WTC11 (cell line): ENCODE measurements at regions not wholly inside any gene's neighbourhood (a gene's known extent, or its start where the extent isn't known, plus 50 kb on each side); places are given as distances from the start of the nearest gene placed in this dataset.

Experiments
- ATAC-seq: fragments of 200-7000 bp; cut with Tn5 transposase; 2 replicates; pipeline ENCODE4 v1.10.0; 2021; ENCODE audit warnings: mild to moderate bottlenecking, moderate library complexity
- CTCF ChIA-PET: fragments of 300-600 bp; sonication (Branson Sonifier 250); formaldehyde crosslinking; loops from one replicate; lab custom pipeline; 2021; ENCODE audit warnings: antibody characterized with exemption; lab: Charles Lee
- POLR2A ChIA-PET: fragments of 350-600 bp; sonication (Branson Sonifier 250); formaldehyde crosslinking; loops from one replicate; lab custom pipeline; 2021; ENCODE audit warnings: antibody characterized with exemption; lab: Charles Lee
- DNase-seq: peaks from one replicate; pipeline ENCODE4 v3.0.0; 2021; ENCODE audit warnings: low spot score
- H3K27ac Mint-ChIP-seq: 2 replicates; pipeline ENCODE4 v1.8.0; 2021; ENCODE audit warnings: mixed read lengths
- H3K27me3 Mint-ChIP-seq: 2 replicates; pipeline ENCODE4 v1.8.0; 2021; ENCODE audit warnings: low read depth, mild to moderate bottlenecking, moderate library complexity, mixed read lengths
- H3K36me3 Mint-ChIP-seq: 2 replicates; pipeline ENCODE4 v1.8.0; 2021; ENCODE audit warnings: mixed read lengths
- H3K4me1 Mint-ChIP-seq: 2 replicates; pipeline ENCODE4 v1.8.0; 2022; ENCODE audit warnings: mixed read lengths
- H3K4me3 Mint-ChIP-seq: 2 replicates; pipeline ENCODE4 v1.8.0; 2021; ENCODE audit warnings: mild to moderate bottlenecking, moderate library complexity, mixed read lengths
- H3K9me3 Mint-ChIP-seq: 2 replicates; pipeline ENCODE4 v1.8.0; 2021; ENCODE audit warnings: mixed read lengths
- ATF1 ChIP-seq: sonication (generic); formaldehyde crosslinking; IDR thresholded peaks from 2 replicates; pipeline ENCODE4 v1.8.1; 2023; ENCODE audit warnings: mild to moderate bottlenecking, moderate library complexity, missing genetic modification reagents
- CBFB ChIP-seq: sonication (generic); formaldehyde crosslinking; IDR thresholded peaks from 2 replicates; pipeline ENCODE4 v1.8.1; 2022; ENCODE audit warnings: mild to moderate bottlenecking, low read depth, missing genetic modification reagents
- FOXK1 ChIP-seq: sonication (generic); formaldehyde crosslinking; IDR thresholded peaks from 2 replicates; pipeline ENCODE4 v1.8.0; 2022; ENCODE audit warnings: mild to moderate bottlenecking, moderate library complexity, missing genetic modification reagents
- GRHL2 ChIP-seq: fragments of 250-450 bp; sonication (Bioruptor Pico); IDR thresholded peaks from 2 replicates; pipeline ENCODE4 v1.8.0; 2022; ENCODE audit warnings: mild to moderate bottlenecking, moderate library complexity; ENCODE audit not compliant: insufficient replicate concordance, severe bottlenecking
- NFATC4 ChIP-seq: fragments of 250-450 bp; sonication (Bioruptor Pico); IDR thresholded peaks from 2 replicates; pipeline ENCODE4 v1.9.0; 2021; ENCODE audit warnings: mild to moderate bottlenecking
- NR3C1 ChIP-seq: sonication (generic); formaldehyde crosslinking; conservative IDR thresholded peaks from 2 replicates; pipeline ENCODE4 v1.8.1; 2023; ENCODE audit warnings: low read depth, mild to moderate bottlenecking, missing genetic modification reagents
- PRRX2 ChIP-seq: fragments of 250-450 bp; sonication (Bioruptor Pico); IDR thresholded peaks from 2 replicates; pipeline ENCODE4 v1.8.0; 2021; ENCODE audit warnings: mild to moderate bottlenecking
- RORB ChIP-seq: fragments of 250-450 bp; sonication (Bioruptor Pico); IDR thresholded peaks from 2 replicates; pipeline ENCODE4 v1.9.0; 2021; ENCODE audit warnings: mild to moderate bottlenecking
- TCF7 ChIP-seq: sonication (generic); formaldehyde crosslinking; IDR thresholded peaks from 2 replicates; pipeline ENCODE4 v1.8.0; 2022; ENCODE audit warnings: mild to moderate bottlenecking, low read depth, missing genetic modification reagents, moderate library complexity
- TEAD4 ChIP-seq: sonication (generic); formaldehyde crosslinking; IDR thresholded peaks from 2 replicates; pipeline ENCODE4 v1.8.0; 2022; ENCODE audit warnings: mild to moderate bottlenecking, missing genetic modification reagents
- TP53 ChIP-seq: sonication (generic); formaldehyde crosslinking; IDR thresholded peaks from 2 replicates; pipeline ENCODE4 v1.8.1; 2023; ENCODE audit warnings: mild to moderate bottlenecking, missing genetic modification reagents
- ZNF219 ChIP-seq: sonication (generic); formaldehyde crosslinking; IDR thresholded peaks from 2 replicates; pipeline ENCODE4 v1.8.0; 2023; ENCODE audit warnings: missing genetic modification reagents, mild to moderate bottlenecking, borderline replicate concordance
- ZNF263 ChIP-seq: sonication (generic); formaldehyde crosslinking; IDR thresholded peaks from 2 replicates; pipeline ENCODE4 v1.8.1; 2022; ENCODE audit warnings: low read depth, mild to moderate bottlenecking, moderate library complexity, missing genetic modification reagents
- ZNF396 ChIP-seq: fragments of 250-450 bp; sonication (Bioruptor Pico); IDR thresholded peaks from 2 replicates; pipeline ENCODE4 v1.8.0; 2021; ENCODE audit warnings: mild to moderate bottlenecking, moderate library complexity, borderline replicate concordance
- ZNF416 ChIP-seq: fragments of 250-450 bp; sonication (Bioruptor Pico); IDR thresholded peaks from 2 replicates; pipeline ENCODE4 v1.9.0; 2021; ENCODE audit warnings: mild to moderate bottlenecking, inconsistent platforms
- TF ChIP-seq, protein P1 (sequence below): fragments of 250-450 bp; sonication (Bioruptor Pico); IDR thresholded peaks from 2 replicates; pipeline ENCODE4 v1.9.0; 2021; ENCODE audit warnings: mild to moderate bottlenecking, borderline replicate concordance
- TF ChIP-seq, protein P2 (sequence below): fragments of 250-450 bp; sonication (Bioruptor Pico); IDR thresholded peaks from 2 replicates; pipeline ENCODE4 v1.9.0; 2021; ENCODE audit warnings: mild to moderate bottlenecking
- TF ChIP-seq, protein P3 (sequence below): sonication (generic); formaldehyde crosslinking; IDR thresholded peaks from 2 replicates; pipeline ENCODE4 v1.8.1; 2023; ENCODE audit warnings: mild to moderate bottlenecking, missing genetic modification reagents, borderline replicate concordance
- TF ChIP-seq, protein P4 (sequence below): sonication (generic); formaldehyde crosslinking; IDR thresholded peaks from 2 replicates; pipeline ENCODE4 v1.8.0; 2022; ENCODE audit warnings: mild to moderate bottlenecking, missing genetic modification reagents
- TF ChIP-seq, protein P5 (sequence below): sonication (generic); formaldehyde crosslinking; IDR thresholded peaks from 2 replicates; pipeline ENCODE4 v1.8.1; 2023; ENCODE audit warnings: mild to moderate bottlenecking, missing genetic modification reagents, moderate library complexity
- TF ChIP-seq, protein P6 (sequence below): sonication (generic); formaldehyde crosslinking; IDR thresholded peaks from 2 replicates; pipeline ENCODE4 v1.8.0; 2022; ENCODE audit warnings: mild to moderate bottlenecking, missing genetic modification reagents
- TF ChIP-seq, protein P7 (sequence below): sonication (generic); formaldehyde crosslinking; IDR thresholded peaks from 2 replicates; pipeline ENCODE4 v1.8.1; 2022; ENCODE audit warnings: low read depth, missing genetic modification reagents, borderline replicate concordance

DNA sequence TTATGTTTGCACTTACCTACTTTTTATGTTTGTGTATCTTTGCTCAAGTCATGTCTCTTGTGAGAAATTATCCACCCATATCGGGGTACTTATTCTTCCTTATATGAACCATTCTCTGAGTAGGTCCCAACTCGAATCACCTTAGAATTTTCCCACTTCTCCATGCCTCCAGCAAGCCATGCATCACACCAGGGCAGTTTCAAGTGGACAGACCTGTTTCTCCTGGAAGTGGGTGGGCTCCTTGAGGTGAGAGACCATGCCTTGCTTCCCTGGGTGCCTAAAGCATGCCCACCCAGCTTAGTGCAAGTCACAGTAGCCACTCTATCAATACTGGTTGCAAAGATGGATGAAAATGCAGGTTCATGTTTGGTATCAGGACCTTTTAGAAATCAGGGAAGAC lies 187.2 kb downstream of the KIT start:
- no peak overlapping the region for H3K27ac Mint-ChIP-seq
- H3K9me3 Mint-ChIP-seq = no peaks in the 10 kb centered on the region
- no peaks in the 10 kb centered on the region for H3K4me1 Mint-ChIP-seq
- DNase-seq (no peak), ATAC-seq (no peak)
- POLR2A ChIA-PET = no interaction called here
- no peak overlapping the region for H3K4me3 Mint-ChIP-seq
- H3K27me3 Mint-ChIP-seq = no peaks in the 10 kb centered on the region
- TF ChIP-seq TP53 (no peak), RORB (no peak), TEAD4 (CRISPR knock-in tag) (no peak), PRRX2 (CRISPR knock-in tag) (no peak), ZNF416 (no peak)
- TF ChIP-seq, protein P1, sequence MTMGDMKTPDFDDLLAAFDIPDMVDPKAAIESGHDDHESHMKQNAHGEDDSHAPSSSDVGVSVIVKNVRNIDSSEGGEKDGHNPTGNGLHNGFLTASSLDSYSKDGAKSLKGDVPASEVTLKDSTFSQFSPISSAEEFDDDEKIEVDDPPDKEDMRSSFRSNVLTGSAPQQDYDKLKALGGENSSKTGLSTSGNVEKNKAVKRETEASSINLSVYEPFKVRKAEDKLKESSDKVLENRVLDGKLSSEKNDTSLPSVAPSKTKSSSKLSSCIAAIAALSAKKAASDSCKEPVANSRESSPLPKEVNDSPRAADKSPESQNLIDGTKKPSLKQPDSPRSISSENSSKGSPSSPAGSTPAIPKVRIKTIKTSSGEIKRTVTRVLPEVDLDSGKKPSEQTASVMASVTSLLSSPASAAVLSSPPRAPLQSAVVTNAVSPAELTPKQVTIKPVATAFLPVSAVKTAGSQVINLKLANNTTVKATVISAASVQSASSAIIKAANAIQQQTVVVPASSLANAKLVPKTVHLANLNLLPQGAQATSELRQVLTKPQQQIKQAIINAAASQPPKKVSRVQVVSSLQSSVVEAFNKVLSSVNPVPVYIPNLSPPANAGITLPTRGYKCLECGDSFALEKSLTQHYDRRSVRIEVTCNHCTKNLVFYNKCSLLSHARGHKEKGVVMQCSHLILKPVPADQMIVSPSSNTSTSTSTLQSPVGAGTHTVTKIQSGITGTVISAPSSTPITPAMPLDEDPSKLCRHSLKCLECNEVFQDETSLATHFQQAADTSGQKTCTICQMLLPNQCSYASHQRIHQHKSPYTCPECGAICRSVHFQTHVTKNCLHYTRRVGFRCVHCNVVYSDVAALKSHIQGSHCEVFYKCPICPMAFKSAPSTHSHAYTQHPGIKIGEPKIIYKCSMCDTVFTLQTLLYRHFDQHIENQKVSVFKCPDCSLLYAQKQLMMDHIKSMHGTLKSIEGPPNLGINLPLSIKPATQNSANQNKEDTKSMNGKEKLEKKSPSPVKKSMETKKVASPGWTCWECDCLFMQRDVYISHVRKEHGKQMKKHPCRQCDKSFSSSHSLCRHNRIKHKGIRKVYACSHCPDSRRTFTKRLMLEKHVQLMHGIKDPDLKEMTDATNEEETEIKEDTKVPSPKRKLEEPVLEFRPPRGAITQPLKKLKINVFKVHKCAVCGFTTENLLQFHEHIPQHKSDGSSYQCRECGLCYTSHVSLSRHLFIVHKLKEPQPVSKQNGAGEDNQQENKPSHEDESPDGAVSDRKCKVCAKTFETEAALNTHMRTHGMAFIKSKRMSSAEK = no peak
- TF ChIP-seq, protein P2, sequence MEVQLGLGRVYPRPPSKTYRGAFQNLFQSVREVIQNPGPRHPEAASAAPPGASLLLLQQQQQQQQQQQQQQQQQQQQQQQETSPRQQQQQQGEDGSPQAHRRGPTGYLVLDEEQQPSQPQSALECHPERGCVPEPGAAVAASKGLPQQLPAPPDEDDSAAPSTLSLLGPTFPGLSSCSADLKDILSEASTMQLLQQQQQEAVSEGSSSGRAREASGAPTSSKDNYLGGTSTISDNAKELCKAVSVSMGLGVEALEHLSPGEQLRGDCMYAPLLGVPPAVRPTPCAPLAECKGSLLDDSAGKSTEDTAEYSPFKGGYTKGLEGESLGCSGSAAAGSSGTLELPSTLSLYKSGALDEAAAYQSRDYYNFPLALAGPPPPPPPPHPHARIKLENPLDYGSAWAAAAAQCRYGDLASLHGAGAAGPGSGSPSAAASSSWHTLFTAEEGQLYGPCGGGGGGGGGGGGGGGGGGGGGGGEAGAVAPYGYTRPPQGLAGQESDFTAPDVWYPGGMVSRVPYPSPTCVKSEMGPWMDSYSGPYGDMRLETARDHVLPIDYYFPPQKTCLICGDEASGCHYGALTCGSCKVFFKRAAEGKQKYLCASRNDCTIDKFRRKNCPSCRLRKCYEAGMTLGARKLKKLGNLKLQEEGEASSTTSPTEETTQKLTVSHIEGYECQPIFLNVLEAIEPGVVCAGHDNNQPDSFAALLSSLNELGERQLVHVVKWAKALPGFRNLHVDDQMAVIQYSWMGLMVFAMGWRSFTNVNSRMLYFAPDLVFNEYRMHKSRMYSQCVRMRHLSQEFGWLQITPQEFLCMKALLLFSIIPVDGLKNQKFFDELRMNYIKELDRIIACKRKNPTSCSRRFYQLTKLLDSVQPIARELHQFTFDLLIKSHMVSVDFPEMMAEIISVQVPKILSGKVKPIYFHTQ (CRISPR knock-in tag) = no peak
- no peaks in the 10 kb centered on the region for H3K36me3 Mint-ChIP-seq
- CTCF ChIA-PET = no interaction called here

DNA sequence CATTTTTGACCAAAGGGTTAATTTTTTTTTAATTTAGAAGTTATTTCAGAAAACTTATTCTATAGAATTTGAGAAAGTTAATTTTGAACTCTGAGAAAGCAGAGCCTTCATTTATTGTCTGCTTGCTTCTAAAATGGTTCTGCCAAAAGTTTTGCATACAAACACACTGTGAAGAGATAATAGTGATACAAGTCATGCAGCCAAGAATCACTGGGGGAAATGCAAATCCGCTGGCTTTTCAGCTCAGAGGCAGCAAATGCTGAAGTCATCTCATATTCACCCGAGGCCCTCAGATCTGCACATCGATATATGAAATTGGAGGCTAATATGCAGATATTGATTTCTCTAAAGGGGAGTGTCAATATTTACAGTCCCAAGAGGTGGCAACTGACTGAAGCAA lies 186.2 kb downstream of the KIT start:
- H3K4me1 Mint-ChIP-seq = no peaks in the 10 kb centered on the region
- DNase-seq = no peak
- H3K27me3 Mint-ChIP-seq = no peaks in the 10 kb centered on the region
- no peaks in the 10 kb centered on the region for H3K9me3 Mint-ChIP-seq
- H3K36me3 Mint-ChIP-seq = no peaks in the 10 kb centered on the region
- no peak for ATAC-seq
- ChIA-PET POLR2A (no interaction called here), CTCF (no interaction called here)
- no peak overlapping the region for H3K4me3 Mint-ChIP-seq
- H3K27ac Mint-ChIP-seq = no peak overlapping the region
- TF ChIP-seq FOXK1 (CRISPR knock-in tag) (no peak), ZNF396 (no peak), ZNF263 (no peak), ZNF416 (no peak), TCF7 (CRISPR knock-in tag) (no peak), ZNF219 (no peak), NR3C1 (CRISPR knock-in tag) (no peak), CBFB (no peak), NFATC4 (no peak), GRHL2 (CRISPR knock-in tag) (no peak), ATF1 (CRISPR knock-in tag) (no peak)
- TF ChIP-seq, protein P3, sequence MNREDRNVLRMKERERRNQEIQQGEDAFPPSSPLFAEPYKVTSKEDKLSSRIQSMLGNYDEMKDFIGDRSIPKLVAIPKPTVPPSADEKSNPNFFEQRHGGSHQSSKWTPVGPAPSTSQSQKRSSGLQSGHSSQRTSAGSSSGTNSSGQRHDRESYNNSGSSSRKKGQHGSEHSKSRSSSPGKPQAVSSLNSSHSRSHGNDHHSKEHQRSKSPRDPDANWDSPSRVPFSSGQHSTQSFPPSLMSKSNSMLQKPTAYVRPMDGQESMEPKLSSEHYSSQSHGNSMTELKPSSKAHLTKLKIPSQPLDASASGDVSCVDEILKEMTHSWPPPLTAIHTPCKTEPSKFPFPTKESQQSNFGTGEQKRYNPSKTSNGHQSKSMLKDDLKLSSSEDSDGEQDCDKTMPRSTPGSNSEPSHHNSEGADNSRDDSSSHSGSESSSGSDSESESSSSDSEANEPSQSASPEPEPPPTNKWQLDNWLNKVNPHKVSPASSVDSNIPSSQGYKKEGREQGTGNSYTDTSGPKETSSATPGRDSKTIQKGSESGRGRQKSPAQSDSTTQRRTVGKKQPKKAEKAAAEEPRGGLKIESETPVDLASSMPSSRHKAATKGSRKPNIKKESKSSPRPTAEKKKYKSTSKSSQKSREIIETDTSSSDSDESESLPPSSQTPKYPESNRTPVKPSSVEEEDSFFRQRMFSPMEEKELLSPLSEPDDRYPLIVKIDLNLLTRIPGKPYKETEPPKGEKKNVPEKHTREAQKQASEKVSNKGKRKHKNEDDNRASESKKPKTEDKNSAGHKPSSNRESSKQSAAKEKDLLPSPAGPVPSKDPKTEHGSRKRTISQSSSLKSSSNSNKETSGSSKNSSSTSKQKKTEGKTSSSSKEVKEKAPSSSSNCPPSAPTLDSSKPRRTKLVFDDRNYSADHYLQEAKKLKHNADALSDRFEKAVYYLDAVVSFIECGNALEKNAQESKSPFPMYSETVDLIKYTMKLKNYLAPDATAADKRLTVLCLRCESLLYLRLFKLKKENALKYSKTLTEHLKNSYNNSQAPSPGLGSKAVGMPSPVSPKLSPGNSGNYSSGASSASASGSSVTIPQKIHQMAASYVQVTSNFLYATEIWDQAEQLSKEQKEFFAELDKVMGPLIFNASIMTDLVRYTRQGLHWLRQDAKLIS (CRISPR knock-in tag) = no peak
- TF ChIP-seq, protein P4, sequence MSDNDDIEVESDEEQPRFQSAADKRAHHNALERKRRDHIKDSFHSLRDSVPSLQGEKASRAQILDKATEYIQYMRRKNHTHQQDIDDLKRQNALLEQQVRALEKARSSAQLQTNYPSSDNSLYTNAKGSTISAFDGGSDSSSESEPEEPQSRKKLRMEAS (CRISPR knock-in tag) = no peak
- TF ChIP-seq, protein P5, sequence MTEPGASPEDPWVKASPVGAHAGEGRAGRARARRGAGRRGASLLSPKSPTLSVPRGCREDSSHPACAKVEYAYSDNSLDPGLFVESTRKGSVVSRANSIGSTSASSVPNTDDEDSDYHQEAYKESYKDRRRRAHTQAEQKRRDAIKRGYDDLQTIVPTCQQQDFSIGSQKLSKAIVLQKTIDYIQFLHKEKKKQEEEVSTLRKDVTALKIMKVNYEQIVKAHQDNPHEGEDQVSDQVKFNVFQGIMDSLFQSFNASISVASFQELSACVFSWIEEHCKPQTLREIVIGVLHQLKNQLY (CRISPR knock-in tag) = no peak
- TF ChIP-seq, protein P6, sequence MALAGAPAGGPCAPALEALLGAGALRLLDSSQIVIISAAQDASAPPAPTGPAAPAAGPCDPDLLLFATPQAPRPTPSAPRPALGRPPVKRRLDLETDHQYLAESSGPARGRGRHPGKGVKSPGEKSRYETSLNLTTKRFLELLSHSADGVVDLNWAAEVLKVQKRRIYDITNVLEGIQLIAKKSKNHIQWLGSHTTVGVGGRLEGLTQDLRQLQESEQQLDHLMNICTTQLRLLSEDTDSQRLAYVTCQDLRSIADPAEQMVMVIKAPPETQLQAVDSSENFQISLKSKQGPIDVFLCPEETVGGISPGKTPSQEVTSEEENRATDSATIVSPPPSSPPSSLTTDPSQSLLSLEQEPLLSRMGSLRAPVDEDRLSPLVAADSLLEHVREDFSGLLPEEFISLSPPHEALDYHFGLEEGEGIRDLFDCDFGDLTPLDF (CRISPR knock-in tag) = no peak
- TF ChIP-seq, protein P7, sequence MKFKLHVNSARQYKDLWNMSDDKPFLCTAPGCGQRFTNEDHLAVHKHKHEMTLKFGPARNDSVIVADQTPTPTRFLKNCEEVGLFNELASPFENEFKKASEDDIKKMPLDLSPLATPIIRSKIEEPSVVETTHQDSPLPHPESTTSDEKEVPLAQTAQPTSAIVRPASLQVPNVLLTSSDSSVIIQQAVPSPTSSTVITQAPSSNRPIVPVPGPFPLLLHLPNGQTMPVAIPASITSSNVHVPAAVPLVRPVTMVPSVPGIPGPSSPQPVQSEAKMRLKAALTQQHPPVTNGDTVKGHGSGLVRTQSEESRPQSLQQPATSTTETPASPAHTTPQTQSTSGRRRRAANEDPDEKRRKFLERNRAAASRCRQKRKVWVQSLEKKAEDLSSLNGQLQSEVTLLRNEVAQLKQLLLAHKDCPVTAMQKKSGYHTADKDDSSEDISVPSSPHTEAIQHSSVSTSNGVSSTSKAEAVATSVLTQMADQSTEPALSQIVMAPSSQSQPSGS (CRISPR knock-in tag) = no peak
